Fibroblast of skin of right biceps (primary cell): ENCODE measurements at regions not wholly inside any gene's neighbourhood (a gene's known extent, or its start where the extent isn't known, plus 50 kb on each side); places are given as distances from the start of the nearest gene placed in this dataset.
A peak's percentile ranks its signal among the peaks of the same experiment; 100 is the strongest.
"Not testable (repeated sequence)": the region's sequence is repeated elsewhere in the genome, so short reads cannot be mapped to it uniquely, and the experiment has no call there.

ENCODE experiments used
- DNase-seq: peaks from one replicate; pipeline ENCODE4 v3.0.0-alpha.2; 2013

DNA sequence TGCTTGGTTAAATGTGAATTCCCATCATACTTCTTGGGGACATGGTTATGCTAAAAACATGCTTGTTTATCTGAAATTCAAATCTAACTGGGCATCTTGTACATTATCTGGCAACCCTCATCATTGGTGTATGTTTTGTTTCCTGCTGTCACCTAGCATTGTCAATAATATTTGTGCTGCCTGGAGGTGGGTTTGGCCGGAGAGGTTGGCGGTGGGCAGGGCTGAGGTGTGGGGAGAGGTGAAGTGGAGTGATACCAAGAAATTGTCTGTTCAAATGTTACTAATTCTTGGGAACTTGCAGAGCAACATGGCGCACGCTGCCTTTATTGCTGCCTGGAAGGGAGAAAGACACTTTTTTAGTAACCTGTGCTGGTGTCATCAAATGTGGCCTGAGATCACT lies 280.5 kb downstream of the VRK1 start:
- no peak for DNase-seq

DNA sequence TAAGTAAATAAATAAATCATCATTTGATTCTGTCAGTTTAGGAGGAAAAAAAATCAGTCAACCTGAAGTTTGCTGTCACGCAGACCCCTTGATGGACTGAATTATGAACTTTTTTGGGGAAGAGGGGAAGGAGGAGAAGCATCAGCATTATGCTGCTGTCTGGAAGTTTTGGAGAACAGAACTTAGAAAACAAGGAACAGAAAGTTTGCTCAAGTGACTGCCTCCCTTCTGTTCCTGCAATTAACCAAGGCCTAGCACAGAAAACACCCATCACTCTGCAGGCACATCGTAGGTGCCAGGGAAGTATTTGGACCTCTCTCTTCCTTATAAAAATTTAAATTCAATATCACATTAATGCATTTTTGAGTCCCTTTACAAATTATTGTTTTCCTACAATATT lies 283.8 kb downstream of the VRK1 start:
- DNase-seq = no peak

DNA sequence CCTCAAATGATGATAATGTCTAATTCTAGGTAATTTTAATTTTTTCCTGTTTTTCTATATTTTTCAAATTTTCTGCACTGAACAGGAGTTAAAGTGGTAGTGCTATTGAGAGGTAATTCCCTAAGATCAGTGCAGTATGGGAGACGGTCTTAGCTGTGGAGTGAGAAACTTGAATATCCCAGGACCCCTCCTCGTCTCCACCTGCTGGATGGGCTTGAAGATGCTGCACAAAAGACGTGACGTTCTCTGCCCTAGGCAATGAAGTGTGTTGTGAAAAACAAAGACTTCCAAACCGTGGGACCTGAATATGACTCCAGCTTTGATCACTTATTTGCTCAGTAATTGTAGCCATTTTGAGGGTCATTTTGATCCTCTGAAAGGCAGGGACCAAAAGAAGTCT lies 298.1 kb downstream of the VRK1 start:
- DNase-seq = no peak

DNA sequence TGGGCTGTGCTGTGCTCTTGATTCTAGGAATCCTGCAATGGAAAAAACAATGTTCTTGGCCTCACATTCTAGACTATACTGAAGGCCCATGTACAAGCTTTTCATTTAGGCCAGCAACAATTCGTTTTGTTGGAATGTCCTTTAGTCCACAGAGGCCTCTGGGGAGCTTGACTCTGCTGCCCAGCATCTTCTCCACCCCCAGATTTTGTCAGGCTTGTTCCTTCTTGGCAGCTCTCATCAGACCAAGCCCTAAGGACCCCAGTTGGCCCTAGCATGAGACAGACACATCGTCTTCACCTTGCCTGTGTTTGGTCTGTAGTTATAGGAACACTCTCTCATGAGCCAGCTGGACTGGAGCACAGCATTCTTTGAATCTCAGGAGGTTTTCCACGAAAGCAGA lies 300.1 kb downstream of the VRK1 start:
- DNase-seq = no peak

DNA sequence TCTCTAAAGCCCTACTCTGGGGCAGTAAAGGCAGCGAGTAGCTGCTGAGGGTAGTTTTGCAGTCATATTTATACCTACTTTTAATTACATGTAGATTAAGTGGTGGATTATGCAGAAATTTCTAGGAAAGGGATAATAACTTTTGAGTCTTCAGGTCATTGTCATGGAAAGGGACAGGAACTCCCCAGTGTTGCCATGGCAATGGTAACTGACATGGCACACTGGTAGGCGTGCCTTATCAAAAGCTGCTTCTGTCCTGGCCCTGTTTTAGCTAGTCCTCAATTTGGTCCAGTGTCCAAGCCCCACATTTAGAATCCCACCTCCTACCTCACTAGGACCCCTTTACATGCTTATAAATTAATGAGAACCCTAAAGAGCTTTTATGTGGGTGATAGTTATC lies 303.1 kb downstream of the VRK1 start:
- DNase-seq = no peak

DNA sequence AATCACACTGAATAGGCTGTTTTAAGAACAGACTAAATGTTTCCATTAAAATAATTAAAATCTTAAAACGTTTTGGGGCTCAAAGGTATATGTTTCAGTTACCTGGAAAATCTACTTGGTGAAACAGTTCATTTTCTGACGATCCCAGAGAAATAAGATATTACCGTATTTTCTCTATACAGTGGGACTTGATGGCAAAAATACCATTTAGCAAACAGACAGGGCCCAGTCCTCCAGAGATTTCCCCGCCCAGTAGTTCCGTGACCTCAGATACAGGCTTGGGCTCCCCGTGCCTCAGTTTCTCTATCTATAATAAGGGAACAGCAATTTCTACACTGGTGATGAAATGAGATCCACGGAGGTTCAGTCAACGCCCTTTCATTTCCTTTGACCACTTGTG lies 304.4 kb downstream of the VRK1 start:
- DNase-seq = no peak

DNA sequence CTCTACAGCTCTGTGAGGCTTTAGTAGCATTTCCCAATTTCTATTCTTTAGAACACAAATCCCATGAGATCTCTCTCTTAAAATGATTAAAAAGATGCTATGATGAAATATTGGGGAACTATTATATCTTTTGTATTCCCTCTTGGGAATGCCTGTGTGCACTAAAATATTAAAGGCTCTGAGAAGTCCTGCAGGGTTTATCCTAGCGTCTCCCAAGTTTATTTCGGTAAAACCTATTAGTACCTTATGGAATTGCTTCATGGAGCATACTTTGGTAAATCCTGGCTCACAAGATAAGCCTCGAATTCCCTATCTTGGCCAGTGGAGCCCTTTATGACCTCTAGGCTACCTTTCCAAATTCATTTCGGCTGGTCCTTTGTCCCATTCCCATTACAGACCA lies 306.8 kb downstream of the VRK1 start:
- no peak for DNase-seq

DNA sequence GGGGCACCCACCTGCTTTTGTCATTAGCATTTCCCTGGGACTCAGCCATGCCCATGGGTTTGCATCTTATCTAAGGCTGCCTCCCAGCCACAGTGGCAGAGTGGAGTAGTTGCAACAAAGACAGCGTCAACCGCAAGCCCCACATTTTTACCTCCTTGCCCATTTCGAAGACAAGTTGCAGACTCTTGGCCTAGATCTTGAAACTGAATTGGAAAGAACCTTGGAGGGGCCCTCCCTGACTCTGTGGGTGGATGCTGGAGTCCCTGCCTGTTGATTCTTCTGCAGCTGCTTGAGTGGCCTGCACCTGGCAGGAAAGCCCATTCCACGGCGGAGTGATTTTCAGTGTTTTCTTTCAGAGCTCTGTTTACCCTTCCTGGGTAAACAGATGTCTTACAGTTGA lies 309.0 kb downstream of the VRK1 start:
- no peak for DNase-seq

DNA sequence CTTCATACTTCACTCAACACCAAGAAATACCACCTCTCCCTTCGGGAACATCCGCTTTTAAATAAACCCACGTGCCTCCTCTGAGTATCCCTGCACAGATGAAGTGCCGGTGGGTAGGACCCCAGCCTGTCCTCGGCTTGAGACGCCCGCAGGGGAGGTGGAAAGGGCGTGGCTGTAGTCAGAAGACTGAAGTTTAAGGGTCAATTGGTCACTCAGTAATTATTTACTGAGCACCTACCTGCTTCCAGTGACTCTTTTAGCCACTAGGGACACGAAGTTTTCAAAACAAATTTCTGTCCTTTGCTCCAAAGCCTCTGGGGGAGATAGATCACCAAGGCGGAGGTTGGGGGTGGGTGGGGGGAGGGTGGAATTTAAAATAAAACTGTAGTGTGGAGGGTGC lies 309.4 kb downstream of the VRK1 start:
- no peak for DNase-seq

DNA sequence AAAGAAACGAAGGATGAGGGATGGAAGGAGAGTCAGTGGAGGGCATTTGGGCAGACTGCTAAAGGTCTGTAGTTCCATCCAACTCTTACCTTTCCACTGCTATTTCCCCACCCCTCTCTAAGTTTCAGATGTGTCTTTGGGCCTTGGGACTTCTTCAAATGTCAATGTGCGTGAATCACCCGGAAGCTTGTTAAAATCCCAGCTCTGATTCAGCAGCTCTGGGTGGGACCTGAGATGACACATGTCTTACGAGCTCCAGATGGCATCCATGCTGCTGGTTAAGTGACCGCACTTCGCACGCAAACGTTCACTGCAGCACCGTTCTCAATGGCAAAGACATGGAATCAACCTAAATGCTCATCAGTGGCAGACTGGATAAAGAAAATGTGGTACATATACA lies 309.9 kb downstream of the VRK1 start:
- peak; percentile 66 for DNase-seq

DNA sequence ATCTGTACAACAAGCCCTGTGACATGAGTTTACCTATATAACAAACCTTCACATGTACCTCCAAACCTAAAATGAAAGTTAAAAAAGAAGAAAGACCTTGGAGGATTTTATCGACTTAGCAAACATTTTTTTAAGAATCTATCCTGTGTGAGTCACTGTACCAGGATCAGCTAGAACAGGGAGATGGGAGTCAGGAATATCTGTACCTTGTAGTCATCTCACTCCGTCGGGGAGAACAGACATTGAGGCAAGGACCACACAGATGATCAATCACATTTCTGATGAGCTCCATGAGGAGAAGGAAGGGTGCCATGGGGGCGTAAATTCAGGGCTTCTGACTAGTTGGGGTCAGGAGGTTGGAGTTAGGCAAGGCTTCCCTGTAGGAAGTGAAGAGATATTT lies 310.6 kb downstream of the VRK1 start:
- DNase-seq = peak; percentile 4

DNA sequence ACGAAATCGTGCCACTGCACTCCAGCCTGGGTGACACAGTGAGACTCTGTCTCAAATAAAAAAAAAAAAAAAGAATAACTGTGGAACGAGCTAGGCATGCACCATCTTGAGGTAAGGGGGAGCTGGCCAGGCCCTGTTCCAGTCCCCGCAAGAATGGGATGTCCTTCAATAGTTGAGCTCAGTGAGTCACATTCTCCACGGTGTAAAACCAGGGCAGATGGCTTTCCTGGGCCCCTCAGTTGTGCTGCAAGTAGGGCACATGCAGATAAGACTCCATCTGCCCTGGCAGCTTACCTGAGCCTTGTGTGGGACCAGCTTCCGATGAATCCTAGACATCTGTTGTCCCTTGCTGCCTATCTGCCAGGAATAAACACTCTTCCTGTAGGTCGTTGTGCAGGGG lies 312.1 kb downstream of the VRK1 start:
- no peak for DNase-seq

DNA sequence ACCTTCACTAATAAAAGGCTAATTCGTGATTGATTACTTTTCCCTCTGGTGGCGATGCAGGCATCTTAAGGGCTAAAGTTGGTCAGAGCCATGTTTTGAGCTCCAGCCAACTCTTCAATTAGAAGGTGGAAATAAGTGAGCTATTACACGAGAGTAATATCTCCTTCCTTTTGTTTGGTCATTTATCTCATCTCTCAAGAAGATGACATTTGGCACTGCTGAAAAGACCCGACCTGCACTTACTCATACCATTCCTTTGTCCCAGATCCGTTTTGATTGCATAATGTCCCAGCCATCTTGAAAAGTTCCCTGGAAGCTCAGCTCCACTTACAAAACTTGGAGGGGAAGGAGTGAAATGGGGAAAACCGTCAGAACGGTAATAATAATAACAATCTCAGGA lies 316.2 kb downstream of the VRK1 start:
- peak; percentile 3 for DNase-seq

DNA sequence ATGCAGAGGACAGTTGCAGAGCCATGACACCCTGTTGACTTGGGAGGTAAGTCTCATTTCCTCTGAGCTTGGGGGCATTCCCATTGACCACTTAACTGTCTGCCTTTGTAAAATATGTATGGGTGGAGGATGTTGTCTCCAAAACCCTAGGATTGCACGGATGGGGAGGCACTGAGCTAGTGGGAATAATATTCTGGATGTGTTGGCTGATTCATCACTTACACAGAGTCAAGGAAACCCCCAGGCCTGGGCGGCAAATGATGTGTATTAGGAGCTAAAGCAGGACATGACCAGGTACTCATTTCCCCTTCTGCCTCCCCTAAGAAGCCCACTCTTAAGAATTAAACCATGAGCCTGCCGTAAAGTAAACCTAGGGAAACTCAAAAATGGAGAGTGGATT lies 319.4 kb downstream of the VRK1 start:
- no peak for DNase-seq

DNA sequence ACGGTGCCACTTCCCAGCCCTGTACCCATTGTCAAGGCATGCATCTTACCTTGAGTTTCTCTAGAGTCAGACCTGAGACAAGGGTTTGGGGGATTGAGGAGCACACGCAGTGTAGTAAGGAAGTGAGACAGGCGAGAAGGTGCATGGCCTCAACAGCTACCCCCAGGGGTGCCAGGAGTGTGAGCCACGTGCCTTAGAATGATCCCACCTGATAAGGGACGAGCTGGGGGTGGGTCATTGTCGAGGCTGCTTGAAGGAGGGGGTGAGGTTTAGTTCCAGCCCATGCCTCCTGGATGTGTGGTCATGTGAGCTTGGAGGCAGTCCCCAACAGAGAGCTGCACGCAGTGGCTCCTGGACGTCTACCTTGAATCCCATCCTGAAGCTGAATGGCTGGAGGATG lies 320.5 kb downstream of the VRK1 start:
- no peak for DNase-seq

DNA sequence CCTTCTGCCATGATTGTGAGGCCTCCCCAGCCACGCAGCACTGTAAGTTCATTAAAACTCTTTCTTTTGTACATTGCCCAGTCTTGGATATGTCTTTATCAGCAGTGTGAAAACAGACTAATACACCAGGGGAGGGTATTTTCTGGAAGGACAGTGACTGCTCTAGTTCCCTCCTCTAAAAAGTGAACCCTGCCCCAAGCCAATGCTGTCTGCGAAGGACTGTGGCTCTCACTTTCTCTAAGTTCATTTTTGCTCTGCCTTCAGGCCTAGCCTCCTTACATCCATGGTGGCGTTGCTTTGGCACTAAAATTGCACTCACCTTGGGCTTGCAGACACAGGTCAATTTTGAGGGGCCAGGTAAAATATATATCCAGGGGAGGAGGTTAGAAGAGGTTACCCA lies 323.0 kb downstream of the VRK1 start:
- no peak for DNase-seq

DNA sequence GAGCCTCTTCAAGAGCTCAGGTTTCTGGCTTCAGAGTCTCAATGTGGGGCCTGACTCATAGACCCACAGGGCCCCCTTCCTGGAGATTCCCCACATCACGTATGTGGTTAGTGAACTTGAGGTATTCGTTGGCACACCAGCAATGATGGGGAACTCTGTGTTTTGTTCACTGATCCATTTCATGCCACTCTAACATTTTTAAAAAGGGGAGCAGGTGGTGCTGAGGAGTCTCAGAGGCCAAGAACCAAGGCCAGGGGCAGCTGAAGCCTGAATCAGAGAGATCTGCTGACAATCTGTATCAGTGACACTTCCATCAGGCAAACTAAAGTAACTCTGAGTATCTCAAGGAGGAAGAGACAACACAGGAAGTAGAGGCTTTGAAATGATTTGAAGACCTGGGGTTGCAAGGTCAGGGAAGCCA lies 323.4 kb downstream of the VRK1 start:
- no peak for DNase-seq

DNA sequence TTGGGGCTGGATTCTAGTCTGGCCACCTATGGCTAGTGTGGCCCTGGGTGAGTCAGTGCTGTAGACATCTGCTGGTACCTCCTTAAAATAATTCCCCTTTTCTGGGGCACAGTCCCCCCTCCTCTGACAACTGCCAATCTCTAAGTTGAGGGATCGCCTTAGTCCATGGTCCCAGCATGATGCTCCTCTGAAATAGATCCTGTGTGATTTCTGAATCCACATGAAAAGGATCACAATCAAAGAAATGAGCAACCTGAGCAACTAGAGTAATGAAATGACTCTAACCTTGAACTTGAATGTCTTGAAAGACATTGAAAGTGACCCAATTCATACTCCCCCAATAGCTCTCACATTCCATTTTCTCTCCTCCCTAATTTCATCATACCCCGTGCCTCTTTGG lies 332.5 kb downstream of the VRK1 start:
- no peak for DNase-seq

DNA sequence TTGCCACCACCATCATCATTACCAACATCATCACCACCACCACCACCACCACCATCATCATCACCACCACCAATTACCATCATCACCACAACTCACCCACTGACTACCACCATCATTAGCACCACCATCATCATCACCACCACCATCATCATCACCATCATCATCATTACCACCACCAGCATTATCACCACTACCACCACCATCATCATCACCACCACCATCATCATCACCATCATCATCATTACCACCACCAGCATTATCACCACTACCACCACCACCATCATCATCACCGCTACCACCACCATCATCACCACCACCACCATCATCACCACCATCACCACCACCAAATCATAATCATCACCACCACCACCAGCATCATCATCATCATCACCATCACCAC lies 338.7 kb downstream of the VRK1 start:
- DNase-seq = not testable (repeated sequence)

DNA sequence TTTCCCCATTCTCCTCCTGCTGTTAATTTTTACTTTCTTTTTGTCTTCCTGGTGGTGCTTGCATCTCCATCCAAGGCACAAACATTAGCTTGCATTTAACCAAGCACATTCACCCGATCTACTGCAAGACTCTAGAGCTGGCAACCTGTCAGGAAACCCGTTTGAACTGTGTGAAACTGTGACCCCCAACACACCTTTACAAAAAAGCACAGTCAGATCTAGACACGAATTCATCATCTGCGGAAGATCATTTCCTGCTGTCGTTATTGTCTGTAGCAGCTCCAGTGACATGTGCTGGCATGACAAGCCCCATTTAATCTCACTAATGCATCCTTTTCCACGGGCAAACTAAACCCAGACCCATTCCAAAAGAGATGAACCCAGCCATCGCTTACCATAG lies 340.5 kb downstream of the VRK1 start:
- no peak for DNase-seq

DNA sequence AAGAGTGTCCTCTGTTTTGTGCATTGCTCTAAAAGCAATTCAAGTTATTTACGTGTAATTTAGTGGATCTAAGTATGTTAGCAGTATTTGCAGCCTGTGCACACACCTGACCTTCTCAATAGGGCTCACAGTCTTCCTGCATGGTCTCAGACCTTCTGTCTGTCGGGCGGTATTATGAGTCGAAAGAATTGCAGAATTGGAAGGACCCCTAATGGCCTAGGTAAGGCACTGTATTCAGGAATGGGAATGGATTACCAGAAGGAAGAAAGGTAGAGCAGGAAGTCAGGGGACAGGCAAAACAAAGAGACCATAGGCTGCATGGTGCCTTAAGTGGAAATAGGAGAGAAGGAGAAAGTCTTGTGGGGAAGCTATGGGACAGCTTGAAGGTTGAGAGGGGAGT lies 341.6 kb downstream of the VRK1 start:
- DNase-seq = no peak

DNA sequence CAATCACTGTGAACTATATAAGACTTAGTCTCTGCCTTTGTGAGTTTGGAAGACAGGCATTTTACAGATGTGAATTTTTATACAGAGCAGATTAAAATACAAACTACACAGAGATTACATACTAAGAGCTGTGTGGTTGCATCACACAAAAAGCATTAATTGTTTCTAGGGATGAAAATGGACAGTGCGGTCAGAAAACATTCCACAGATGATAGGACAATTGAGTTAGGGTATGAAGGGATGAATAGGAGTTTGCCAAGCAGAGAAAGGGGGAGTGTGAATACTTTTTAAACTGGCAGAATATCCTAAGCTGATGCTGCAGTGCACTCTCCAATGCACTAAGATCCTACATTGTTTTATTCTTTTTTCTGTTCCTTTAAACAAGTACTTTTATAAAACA lies 345.8 kb downstream of the VRK1 start:
- DNase-seq = no peak

DNA sequence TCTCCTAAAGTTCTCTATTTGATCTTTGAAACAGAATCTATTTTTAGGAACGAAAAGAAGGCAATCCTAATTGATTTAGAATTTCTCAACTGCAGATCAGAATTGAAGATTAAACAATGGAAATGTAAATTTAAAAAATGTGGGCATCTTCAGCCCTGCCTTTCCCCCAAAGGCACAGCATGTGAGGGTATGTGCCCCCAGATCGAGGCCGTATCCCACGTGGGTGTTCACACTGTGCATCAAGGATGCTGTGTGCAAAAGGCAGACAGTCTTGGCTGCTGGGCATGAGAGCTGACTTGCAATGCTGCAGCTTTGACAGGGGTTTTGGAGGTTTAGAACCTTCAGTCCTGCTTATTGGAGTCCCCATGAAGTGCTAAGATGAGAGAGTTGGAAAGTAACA lies 346.3 kb downstream of the VRK1 start:
- no peak for DNase-seq

DNA sequence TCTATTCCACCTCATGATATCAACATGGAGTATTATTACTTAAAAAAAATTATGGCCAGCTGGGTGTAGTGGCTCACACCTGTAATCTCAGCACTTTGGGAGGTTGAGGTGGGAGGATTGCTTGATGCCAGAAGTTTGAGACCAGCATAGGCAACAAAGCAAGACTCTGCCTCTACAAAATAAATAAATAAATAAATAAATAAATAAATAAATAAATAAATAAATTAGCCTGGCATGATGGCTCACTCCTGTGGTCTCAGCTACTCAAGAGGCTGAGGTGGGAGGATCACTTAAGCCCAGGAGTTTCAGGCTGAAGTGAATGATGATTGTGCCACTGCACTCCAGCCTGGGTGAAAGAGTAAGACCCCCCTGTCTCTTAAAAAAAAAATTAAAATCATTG lies 350.8 kb downstream of the VRK1 start:
- not testable (repeated sequence) for DNase-seq

DNA sequence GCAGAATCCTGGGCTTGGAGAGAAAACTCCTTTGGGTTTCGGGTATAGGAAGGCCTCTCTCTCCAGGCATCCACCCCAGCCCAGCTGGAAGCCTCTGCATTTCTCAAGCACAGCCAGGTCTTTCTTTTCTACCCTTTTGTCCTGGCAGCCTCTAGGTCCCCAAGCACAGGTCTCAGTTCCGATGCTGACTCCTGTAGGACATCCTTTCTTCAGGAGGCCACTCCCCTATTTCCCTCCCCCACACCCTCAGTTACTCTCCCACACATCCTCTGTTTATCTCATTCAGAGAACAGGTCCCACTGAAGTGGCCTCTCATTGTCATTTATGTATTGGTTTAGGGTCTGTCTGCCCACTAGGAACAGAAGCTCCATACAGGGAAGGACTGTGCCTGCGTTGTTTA lies 352.6 kb downstream of the VRK1 start:
- no peak for DNase-seq

DNA sequence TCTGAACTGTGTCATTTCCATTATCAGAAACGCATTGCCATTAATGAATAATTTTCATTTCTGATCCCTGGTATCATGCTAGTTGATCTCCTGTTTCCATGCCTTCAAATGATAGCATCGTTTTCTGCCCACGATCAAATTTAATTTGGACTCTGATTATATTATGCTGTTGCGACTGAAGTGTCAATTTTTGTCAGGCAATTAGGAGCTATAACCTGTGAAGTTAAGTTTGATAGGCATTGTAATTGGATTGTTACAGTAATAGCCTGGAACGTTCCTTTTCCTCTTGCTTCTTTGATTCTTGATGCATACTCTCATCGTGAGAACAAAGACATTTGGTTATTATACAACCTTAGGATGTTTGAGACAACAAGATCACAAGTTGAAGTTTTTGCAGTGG lies 356.3 kb downstream of the VRK1 start:
- DNase-seq = no peak
